Endometrium (tissue), 2 donors: ENCODE measurements at regions not wholly inside any gene's neighbourhood (a gene's known extent, or its start where the extent isn't known, plus 50 kb on each side); places are given as distances from the start of the nearest gene placed in this dataset.
A peak's percentile ranks its signal among the peaks of the same experiment; 100 is the strongest.
"Not testable (repeated sequence)": the region's sequence is repeated elsewhere in the genome, so short reads cannot be mapped to it uniquely, and the experiment has no call there.

Experiments used
- FAIRE-seq: peaks from 2 replicates; lab custom pipeline; 2012; peaks lifted over from hg19 to GRCh38; lab: Jason Lieb, UNC
- donor health status: control.
- donor health status: control.

- no peak for FAIRE-seq
Measured at GRCh38 chr6:8900056-8900455, 464.7 kb upstream of the SLC35B3 start.

GRCh38 chr6:8889514-8889913 is 454.2 kb upstream of the SLC35B3 start:
- no peak for FAIRE-seq

GRCh38 chr6:8888468-8888867 is 453.1 kb upstream of the SLC35B3 start:
- FAIRE-seq: no peak

- FAIRE-seq: no peak
Measured at GRCh38 chr6:8881663-8882062, 446.3 kb upstream of the SLC35B3 start.

- FAIRE-seq: no peak
Measured at GRCh38 chr6:8879334-8879733, 444.0 kb upstream of the SLC35B3 start.

- no peak for FAIRE-seq
Measured at GRCh38 chr6:8875986-8876385, 440.6 kb upstream of the SLC35B3 start.

GRCh38 chr6:8872589-8872988 is 437.2 kb upstream of the SLC35B3 start:
- no peak for FAIRE-seq

- no peak for FAIRE-seq
Measured at GRCh38 chr6:8865451-8865850, 430.1 kb upstream of the SLC35B3 start.

GRCh38 chr6:8860671-8861070 is 425.3 kb upstream of the SLC35B3 start:
- FAIRE-seq: no peak

- no peak for FAIRE-seq
Measured at GRCh38 chr6:8859501-8859900, 424.2 kb upstream of the SLC35B3 start.

- FAIRE-seq: no peak
Measured at GRCh38 chr6:8858854-8859331, 423.5 kb upstream of the SLC35B3 start.

- FAIRE-seq: no peak
Measured at GRCh38 chr6:8857160-8857559, 421.8 kb upstream of the SLC35B3 start.

- FAIRE-seq: no peak
Measured at GRCh38 chr6:8855411-8855810, 420.1 kb upstream of the SLC35B3 start.

- FAIRE-seq: peak; percentile 35
Measured at GRCh38 chr6:8852332-8852731, 417.0 kb upstream of the SLC35B3 start.

GRCh38 chr6:8846680-8847079 is 411.3 kb upstream of the SLC35B3 start:
- not testable (repeated sequence) for FAIRE-seq

GRCh38 chr6:8845690-8846089 is 410.3 kb upstream of the SLC35B3 start:
- FAIRE-seq: no peak

GRCh38 chr6:8844968-8845367 is 409.6 kb upstream of the SLC35B3 start:
- no peak for FAIRE-seq

GRCh38 chr6:8839626-8840025 is 404.3 kb upstream of the SLC35B3 start:
- FAIRE-seq: no peak

GRCh38 chr6:8837343-8837742 is 402.0 kb upstream of the SLC35B3 start:
- FAIRE-seq: no peak

GRCh38 chr6:8832695-8833094 is 397.4 kb upstream of the SLC35B3 start:
- not testable (repeated sequence) for FAIRE-seq

GRCh38 chr6:8831366-8832152 is 396.2 kb upstream of the SLC35B3 start:
- no peak for FAIRE-seq

GRCh38 chr6:8830794-8831193 is 395.4 kb upstream of the SLC35B3 start:
- FAIRE-seq: no peak

GRCh38 chr6:8829796-8830195 is 394.5 kb upstream of the SLC35B3 start:
- FAIRE-seq: no peak

- no peak for FAIRE-seq
Measured at GRCh38 chr6:8829296-8829695, 394.0 kb upstream of the SLC35B3 start.
